ENCODE measurements at regions not wholly inside any gene's neighbourhood (a gene's known extent, or its start where the extent isn't known, plus 50 kb on each side); places are given as distances from the start of the nearest gene placed in this dataset.

DNA sequence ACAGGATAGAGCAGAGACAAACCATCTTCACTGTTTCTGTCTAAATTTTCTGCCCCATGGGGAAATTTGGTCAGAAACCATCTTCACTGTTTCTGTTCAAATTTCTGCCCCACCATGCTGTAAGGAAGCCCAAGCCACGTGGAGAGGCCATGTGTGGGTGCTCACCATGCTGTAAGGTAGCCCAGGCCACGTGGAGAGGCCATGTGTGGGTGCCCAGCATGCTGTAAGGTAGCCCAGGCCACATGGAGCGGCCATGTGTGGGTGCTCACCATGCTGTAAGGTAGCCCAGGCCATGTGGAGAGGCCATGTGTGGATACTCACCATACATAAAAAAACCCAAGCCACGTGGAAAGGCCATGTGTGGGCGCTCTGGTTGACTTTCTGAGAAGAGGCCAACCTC is 1088.7 kb upstream of the AUTS2 start:
- FAIRE-seq: no peak
- DNase-seq: no peak
- no peak overlapping the region for H3K27ac ChIP-seq
- H3K27me3 ChIP-seq: no peaks in the 10 kb centered on the region
- no peak for ATAC-seq
- TF ChIP-seq, protein P1, sequence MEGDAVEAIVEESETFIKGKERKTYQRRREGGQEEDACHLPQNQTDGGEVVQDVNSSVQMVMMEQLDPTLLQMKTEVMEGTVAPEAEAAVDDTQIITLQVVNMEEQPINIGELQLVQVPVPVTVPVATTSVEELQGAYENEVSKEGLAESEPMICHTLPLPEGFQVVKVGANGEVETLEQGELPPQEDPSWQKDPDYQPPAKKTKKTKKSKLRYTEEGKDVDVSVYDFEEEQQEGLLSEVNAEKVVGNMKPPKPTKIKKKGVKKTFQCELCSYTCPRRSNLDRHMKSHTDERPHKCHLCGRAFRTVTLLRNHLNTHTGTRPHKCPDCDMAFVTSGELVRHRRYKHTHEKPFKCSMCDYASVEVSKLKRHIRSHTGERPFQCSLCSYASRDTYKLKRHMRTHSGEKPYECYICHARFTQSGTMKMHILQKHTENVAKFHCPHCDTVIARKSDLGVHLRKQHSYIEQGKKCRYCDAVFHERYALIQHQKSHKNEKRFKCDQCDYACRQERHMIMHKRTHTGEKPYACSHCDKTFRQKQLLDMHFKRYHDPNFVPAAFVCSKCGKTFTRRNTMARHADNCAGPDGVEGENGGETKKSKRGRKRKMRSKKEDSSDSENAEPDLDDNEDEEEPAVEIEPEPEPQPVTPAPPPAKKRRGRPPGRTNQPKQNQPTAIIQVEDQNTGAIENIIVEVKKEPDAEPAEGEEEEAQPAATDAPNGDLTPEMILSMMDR (IDR thresholded peaks at IDR 0.05): no peak
- intact Hi-C loops (cut with DNase I): no loop called here
- WGBS, 2 donors: 67 to 77% methylated on average over 5 of the region's 5 CpGs
- no peak overlapping the region for H3K4me3 ChIP-seq
- no peaks in the 10 kb centered on the region for H3K36me3 ChIP-seq
- H3K4me1 ChIP-seq: no peaks in the 10 kb centered on the region
- no peaks in the 10 kb centered on the region for H3K9me3 ChIP-seq

DNA sequence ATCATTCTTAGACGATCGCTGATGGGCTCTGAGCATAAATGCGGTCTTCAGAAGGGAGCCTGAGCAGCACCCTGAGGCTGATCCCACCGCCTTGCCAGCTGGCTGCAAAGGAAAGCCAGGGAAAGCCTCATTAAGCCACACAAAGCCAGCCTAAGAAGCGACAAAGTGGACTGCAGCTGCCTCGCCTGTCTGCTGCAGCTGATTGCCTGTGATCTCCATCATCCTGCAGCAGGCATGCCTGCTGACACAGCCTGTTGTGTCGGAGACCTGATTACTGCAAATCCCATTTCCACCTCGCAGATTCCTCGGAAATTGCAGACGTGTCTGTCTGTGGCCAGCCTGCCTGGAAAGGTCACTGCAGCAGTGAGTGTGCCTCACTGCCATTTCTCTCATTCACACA is 1087.0 kb upstream of the AUTS2 start:
- H3K4me3 ChIP-seq: no peak overlapping the region
- H3K27me3 ChIP-seq: no peaks in the 10 kb centered on the region
- H3K27ac ChIP-seq: no peak overlapping the region
- H3K36me3 ChIP-seq: no peaks in the 10 kb centered on the region
- DNase-seq (no peak), ATAC-seq (no peak), FAIRE-seq (no peak)
- H3K4me1 ChIP-seq: no peaks in the 10 kb centered on the region
- TF ChIP-seq, protein P1 (IDR thresholded peaks at IDR 0.05): no peak
- intact Hi-C loops (cut with DNase I): no loop called here
- no peaks in the 10 kb centered on the region for H3K9me3 ChIP-seq
- WGBS, 2 donors: 50 to 57% methylated on average over 10 of the region's 10 CpGs

DNA sequence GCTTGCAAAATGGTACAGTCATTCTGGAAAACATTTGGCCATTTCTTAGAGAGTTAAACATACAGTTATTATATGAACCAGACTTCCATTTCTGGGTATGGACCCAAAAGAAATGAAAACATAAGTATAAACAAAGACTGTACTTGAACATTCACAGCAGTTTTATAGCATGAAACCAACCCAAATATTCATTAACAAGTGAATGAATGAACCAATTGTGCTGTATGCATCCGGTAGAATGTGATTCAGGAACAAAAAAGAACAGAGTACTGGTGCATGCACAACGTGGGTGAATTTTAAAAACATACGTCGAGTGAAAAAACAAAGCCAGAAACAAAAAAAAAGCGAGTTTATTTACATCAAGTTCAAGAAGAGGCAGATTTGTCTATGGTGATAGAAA is 1085.8 kb upstream of the AUTS2 start:
- Histone ChIP-seq H3K9me3 (no peaks in the 10 kb centered on the region), H3K27me3 (no peaks in the 10 kb centered on the region), H3K4me1 (no peaks in the 10 kb centered on the region), H3K36me3 (no peaks in the 10 kb centered on the region), H3K27ac (no peak overlapping the region), H3K4me3 (no peak overlapping the region)
- WGBS, 2 donors: 58 to 82% methylated on average over 5 of the region's 5 CpGs
- no peak for DNase-seq
- intact Hi-C loops (cut with DNase I): no loop called here
- ATAC-seq: no peak
- no peak for FAIRE-seq
- TF ChIP-seq, protein P1 (IDR thresholded peaks at IDR 0.05): no peak

DNA sequence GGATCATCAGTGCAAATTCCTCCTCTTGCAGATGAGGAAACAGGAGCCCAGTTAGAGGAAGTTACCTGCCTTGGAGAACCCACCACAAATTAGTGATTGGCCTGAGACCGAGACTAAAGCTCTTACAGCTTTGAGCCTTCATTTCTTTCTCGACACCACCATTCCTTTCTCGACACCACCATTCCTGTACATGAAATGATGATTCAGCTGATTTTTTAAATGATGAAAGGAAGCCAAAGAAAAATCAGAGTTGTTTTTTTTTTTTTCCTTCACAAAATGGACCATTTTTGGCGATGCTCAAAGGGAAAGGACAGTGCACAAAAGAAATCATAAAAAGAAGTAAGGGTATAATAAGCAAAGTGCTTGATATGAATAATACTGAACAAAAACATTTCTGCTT is 1080.2 kb upstream of the AUTS2 start:
- ATAC-seq (no peak), FAIRE-seq (no peak), DNase-seq (no peak)
- no peaks in the 10 kb centered on the region for H3K4me1 ChIP-seq
- H3K9me3 ChIP-seq: no peaks in the 10 kb centered on the region
- 85 to 97% methylated on average over 4 of the region's 4 CpGs for WGBS, 2 donors
- H3K27me3 ChIP-seq: no peaks in the 10 kb centered on the region
- no peak overlapping the region for H3K27ac ChIP-seq
- H3K36me3 ChIP-seq: no peaks in the 10 kb centered on the region
- no peak overlapping the region for H3K4me3 ChIP-seq
- intact Hi-C loops (cut with DNase I): no loop called here
- TF ChIP-seq, protein P1 (IDR thresholded peaks at IDR 0.05): no peak

DNA sequence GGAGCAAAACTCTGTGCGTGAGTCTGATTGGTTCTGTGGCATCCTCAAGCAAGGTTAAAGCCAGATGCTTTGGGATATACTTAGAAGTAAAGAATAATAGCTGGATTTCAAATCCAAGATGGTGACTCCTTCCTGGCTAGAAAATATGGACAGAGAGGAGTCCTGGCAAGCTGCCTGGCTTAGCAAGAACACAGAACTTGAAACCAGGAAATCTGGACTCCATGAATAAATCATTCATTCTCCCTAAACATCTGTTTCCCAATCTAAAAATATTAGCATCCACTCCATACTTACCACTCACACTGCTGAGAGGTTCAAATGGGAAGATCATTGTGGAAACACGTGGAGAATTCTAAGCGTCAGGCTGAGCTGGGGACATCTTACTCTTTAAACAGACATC is 1074.1 kb upstream of the AUTS2 start:
- TF ChIP-seq, protein P1 (IDR thresholded peaks at IDR 0.05): no peak
- intact Hi-C loops (cut with DNase I): no loop called here
- no peak for ATAC-seq
- H3K36me3 ChIP-seq: no peaks in the 10 kb centered on the region
- no peak for FAIRE-seq
- no peaks in the 10 kb centered on the region for H3K9me3 ChIP-seq
- no peak for DNase-seq
- no peaks in the 10 kb centered on the region for H3K4me1 ChIP-seq
- no peaks in the 10 kb centered on the region for H3K27me3 ChIP-seq
- H3K27ac ChIP-seq: no peak overlapping the region
- WGBS, 2 donors: 62 to 72% methylated on average over 3 of the region's 3 CpGs
- H3K4me3 ChIP-seq: no peak overlapping the region

Data from pancreas (tissue), 10 donors.